Right kidney (tissue), 1 donor: ENCODE measurements at regions not wholly inside any gene's neighbourhood (a gene's known extent, or its start where the extent isn't known, plus 50 kb on each side); places are given as distances from the start of the nearest gene placed in this dataset.

Source experiments
- DNase-seq: peaks from one replicate; pipeline ENCODE4 v3.0.0-alpha.2; 2016

GRCh38 chr3:82940124-82940523, 1178.7 kb upstream of the GBE1 start:
- no peak for DNase-seq

- DNase-seq: no peak
These were observed 1178.1 kb upstream of the GBE1 start for GRCh38 chr3:82939491-82940097.

- DNase-seq: no peak
These were observed 1177.4 kb upstream of the GBE1 start for GRCh38 chr3:82938821-82939328.

GRCh38 chr3:82927309-82928253, 1166.1 kb upstream of the GBE1 start:
- DNase-seq: no peak

GRCh38 chr3:82891028-82891427, 1129.6 kb upstream of the GBE1 start:
- no peak for DNase-seq

GRCh38 chr3:82883072-82883471, 1121.6 kb upstream of the GBE1 start:
- no peak for DNase-seq

- no peak for DNase-seq
These were observed 1114.0 kb upstream of the GBE1 start for GRCh38 chr3:82875401-82875800.

- DNase-seq: no peak
These were observed 1078.4 kb upstream of the GBE1 start for GRCh38 chr3:82839871-82840270.

GRCh38 chr3:82834098-82834497, 1072.7 kb upstream of the GBE1 start:
- DNase-seq: no peak

GRCh38 chr3:82824491-82824890, 1063.0 kb upstream of the GBE1 start:
- no peak for DNase-seq

- DNase-seq: no peak
These were observed 1054.6 kb upstream of the GBE1 start for GRCh38 chr3:82816086-82816485.

GRCh38 chr3:82815417-82816058, 1054.1 kb upstream of the GBE1 start:
- DNase-seq: no peak

GRCh38 chr3:82814660-82815059, 1053.2 kb upstream of the GBE1 start:
- DNase-seq: no peak

- DNase-seq: no peak
These were observed 1046.3 kb upstream of the GBE1 start for GRCh38 chr3:82807781-82808180.

- no peak for DNase-seq
These were observed 1041.1 kb upstream of the GBE1 start for GRCh38 chr3:82802501-82802900.

- no peak for DNase-seq
These were observed 1038.8 kb upstream of the GBE1 start for GRCh38 chr3:82800248-82800647.

- DNase-seq: no peak
These were observed 1035.3 kb upstream of the GBE1 start for GRCh38 chr3:82796765-82797164.

GRCh38 chr3:82791241-82791640, 1029.8 kb upstream of the GBE1 start:
- DNase-seq: no peak

GRCh38 chr3:82790307-82791097, 1029.1 kb upstream of the GBE1 start:
- no peak for DNase-seq

- no peak for DNase-seq
These were observed 1021.7 kb upstream of the GBE1 start for GRCh38 chr3:82783194-82783593.

- no peak for DNase-seq
These were observed 1011.8 kb upstream of the GBE1 start for GRCh38 chr3:82773207-82773606.

- no peak for DNase-seq
These were observed 1003.1 kb upstream of the GBE1 start for GRCh38 chr3:82764521-82764920.
